ENCODE measurements at regions not wholly inside any gene's neighbourhood (a gene's known extent, or its start where the extent isn't known, plus 50 kb on each side); places are given as distances from the start of the nearest gene placed in this dataset.
"Not testable (repeated sequence)": the region's sequence is repeated elsewhere in the genome, so short reads cannot be mapped to it uniquely, and the experiment has no call there.

GRCh38 chr17:22286337-22287041 lies 594.2 kb downstream of the KCNJ18 start:
- Histone ChIP-seq H3K9me3 (replicated peaks; ENCODE audit: control insufficient read depth, insufficient read depth, low read length) (no peaks in the 10 kb centered on the region), H3K9ac (replicated peaks; ENCODE audit: extremely low read depth, insufficient read depth, low read length) (no peak overlapping the region), H3K27me3 (ENCODE audit: control insufficient read depth in 2 of 2, insufficient read depth in 2 of 2, low read length in 2 of 2) (no peaks in the 10 kb centered on the region), H2AFZ (ENCODE audit: low read depth, low read length) (no peak overlapping the region), H3K4me1 (ENCODE audit: control insufficient read depth, extremely low read depth, insufficient read depth, low read length) (no peaks in the 10 kb centered on the region), H3K4me3 (replicated peaks in 1 of 3; ENCODE audit: insufficient read depth in 1 of 3, low read depth in 1 of 3, low read length in 3 of 3) (no peak overlapping the region), H3K9me1 (replicated peaks; ENCODE audit: control insufficient read depth, extremely low read depth, insufficient read depth, low read length) (no peaks in the 10 kb centered on the region), H3K36me3 (ENCODE audit: control insufficient read depth in 2 of 2, extremely low read depth in 1 of 2, insufficient read depth in 2 of 2, low read length in 2 of 2) (no peaks in the 10 kb centered on the region), H3K27ac (ENCODE audit: insufficient read depth, low read depth, low read length) (no peak overlapping the region), H3K4me2 (ENCODE audit: insufficient read depth, low read length) (no peak overlapping the region), H4K20me1 (replicated peaks; ENCODE audit: control insufficient read depth, extremely low read depth, insufficient read depth, low read length) (no peaks in the 10 kb centered on the region), H3K79me2 (ENCODE audit: control insufficient read depth, insufficient read depth, low read length) (no peaks in the 10 kb centered on the region)
- intact Hi-C loops (cut with micrococcal nuclease): no loop called here
- TF ChIP-seq MYC (IDR thresholded peaks at IDR 0.05; ENCODE audit: low read depth, low read length) (no peak), FOS (IDR thresholded peaks at IDR 0.05; ENCODE audit: borderline replicate concordance, insufficient read depth, low read length) (no peak), CTCF (IDR thresholded peaks at IDR 0.05; ENCODE audit: extremely low read depth in 1 of 2, insufficient read depth in 1 of 2, low read depth in 1 of 2, low read length in 2 of 2) (no peak), EZH2 (IDR thresholded peaks at IDR 0.05; ENCODE audit: borderline replicate concordance, low read depth, low read length, severe bottlenecking) (no peak), JUN (IDR thresholded peaks at IDR 0.05; ENCODE audit: borderline replicate concordance, insufficient read depth, insufficient read length, low read depth) (no peak), POLR2AphosphoS5 (IDR thresholded peaks at IDR 0.05; ENCODE audit: insufficient read depth, low read depth, low read length) (no peak), POLR2A (IDR thresholded peaks at IDR 0.05; ENCODE audit: low read depth, low read length) (no peak), GATA2 (IDR thresholded peaks at IDR 0.05; ENCODE audit: insufficient read depth, insufficient read length, low read depth, low read length) (no peak), MAX (IDR thresholded peaks at IDR 0.05; ENCODE audit: insufficient read depth, insufficient read length) (no peak)
- dilution Hi-C loops (cut with MboI; ENCODE audit: extremely low pct_ligation_motif_present, low sequenced_read_pairs): no loop called here
- ChIA-PET CTCF (no interaction called here), POLR2A (no interaction called here)
- FAIRE-seq: no peak
- no TSS peak for BruUV-seq (replicated peaks)
- DNase-seq (ENCODE audit: low read depth, low spot score): no peak

- H2AFZ ChIP-seq (ENCODE audit: low read depth, low read length); H3K9me1 ChIP-seq (replicated peaks; ENCODE audit: control insufficient read depth, extremely low read depth, insufficient read depth, low read length); H3K27ac ChIP-seq (ENCODE audit: insufficient read depth, low read depth, low read length); POLR2A ChIA-PET; H3K36me3 ChIP-seq (ENCODE audit: control insufficient read depth in 2 of 2, extremely low read depth in 1 of 2, insufficient read depth in 2 of 2, low read length in 2 of 2); FAIRE-seq; dilution Hi-C loops (cut with MboI; ENCODE audit: extremely low pct_ligation_motif_present, low sequenced_read_pairs); CTCF ChIA-PET; H3K27me3 ChIP-seq (ENCODE audit: control insufficient read depth in 2 of 2, insufficient read depth in 2 of 2, low read length in 2 of 2); intact Hi-C loops (cut with micrococcal nuclease); H3K79me2 ChIP-seq (ENCODE audit: control insufficient read depth, insufficient read depth, low read length); H3K4me1 ChIP-seq (ENCODE audit: control insufficient read depth, extremely low read depth, insufficient read depth, low read length); H3K9me3 ChIP-seq (replicated peaks; ENCODE audit: control insufficient read depth, insufficient read depth, low read length); H3K9ac ChIP-seq (replicated peaks; ENCODE audit: extremely low read depth, insufficient read depth, low read length); DNase-seq (ENCODE audit: low read depth, low spot score); H4K20me1 ChIP-seq (replicated peaks; ENCODE audit: control insufficient read depth, extremely low read depth, insufficient read depth, low read length); H3K4me2 ChIP-seq (ENCODE audit: insufficient read depth, low read length); H3K4me3 ChIP-seq (replicated peaks in 1 of 3; ENCODE audit: insufficient read depth in 1 of 3, low read depth in 1 of 3, low read length in 3 of 3); BruUV-seq (replicated peaks): not testable (repeated sequence)
Observed at GRCh38 chr17:22298484-22298951, 606.2 kb downstream of the KCNJ18 start.
